ENCODE measurements at regions not wholly inside any gene's neighbourhood (a gene's known extent, or its start where the extent isn't known, plus 50 kb on each side); places are given as distances from the start of the nearest gene placed in this dataset.

DNA sequence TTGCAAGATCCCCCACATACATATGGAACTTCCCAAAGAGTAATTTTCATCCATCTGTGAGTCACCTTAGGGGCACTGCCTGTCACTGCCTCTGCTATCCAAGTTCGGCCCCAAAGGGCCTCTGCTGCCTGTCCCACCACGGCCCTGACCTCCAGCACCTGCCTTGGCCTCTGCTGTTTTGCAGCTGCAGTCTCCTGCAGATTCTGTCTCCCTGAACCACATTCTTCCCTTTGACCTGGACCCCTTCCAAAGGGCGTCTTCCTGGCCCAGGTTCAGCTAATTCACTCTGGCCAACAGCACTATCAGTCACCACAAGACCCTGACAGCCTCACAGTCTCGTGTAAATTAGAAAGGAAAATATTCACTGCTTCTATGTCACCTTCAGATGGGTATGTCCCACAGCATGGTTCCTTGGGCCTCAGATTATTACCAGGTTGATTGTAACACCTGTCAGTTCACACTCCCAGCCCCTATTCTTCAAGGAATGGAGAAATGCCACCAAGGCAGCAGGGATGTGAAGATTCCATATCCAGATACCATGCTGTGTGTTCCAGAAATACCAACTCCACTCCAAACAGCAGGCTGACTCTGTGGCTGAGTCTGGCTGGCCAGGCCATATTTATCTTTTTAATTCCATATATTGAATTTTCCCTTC is 479.3 kb downstream of the ARHGEF28 start:
- TF ChIP-seq, protein P1, sequence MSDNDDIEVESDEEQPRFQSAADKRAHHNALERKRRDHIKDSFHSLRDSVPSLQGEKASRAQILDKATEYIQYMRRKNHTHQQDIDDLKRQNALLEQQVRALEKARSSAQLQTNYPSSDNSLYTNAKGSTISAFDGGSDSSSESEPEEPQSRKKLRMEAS (IDR thresholded peaks at IDR 0.05): no peak
- TF ChIP-seq, protein P2, sequence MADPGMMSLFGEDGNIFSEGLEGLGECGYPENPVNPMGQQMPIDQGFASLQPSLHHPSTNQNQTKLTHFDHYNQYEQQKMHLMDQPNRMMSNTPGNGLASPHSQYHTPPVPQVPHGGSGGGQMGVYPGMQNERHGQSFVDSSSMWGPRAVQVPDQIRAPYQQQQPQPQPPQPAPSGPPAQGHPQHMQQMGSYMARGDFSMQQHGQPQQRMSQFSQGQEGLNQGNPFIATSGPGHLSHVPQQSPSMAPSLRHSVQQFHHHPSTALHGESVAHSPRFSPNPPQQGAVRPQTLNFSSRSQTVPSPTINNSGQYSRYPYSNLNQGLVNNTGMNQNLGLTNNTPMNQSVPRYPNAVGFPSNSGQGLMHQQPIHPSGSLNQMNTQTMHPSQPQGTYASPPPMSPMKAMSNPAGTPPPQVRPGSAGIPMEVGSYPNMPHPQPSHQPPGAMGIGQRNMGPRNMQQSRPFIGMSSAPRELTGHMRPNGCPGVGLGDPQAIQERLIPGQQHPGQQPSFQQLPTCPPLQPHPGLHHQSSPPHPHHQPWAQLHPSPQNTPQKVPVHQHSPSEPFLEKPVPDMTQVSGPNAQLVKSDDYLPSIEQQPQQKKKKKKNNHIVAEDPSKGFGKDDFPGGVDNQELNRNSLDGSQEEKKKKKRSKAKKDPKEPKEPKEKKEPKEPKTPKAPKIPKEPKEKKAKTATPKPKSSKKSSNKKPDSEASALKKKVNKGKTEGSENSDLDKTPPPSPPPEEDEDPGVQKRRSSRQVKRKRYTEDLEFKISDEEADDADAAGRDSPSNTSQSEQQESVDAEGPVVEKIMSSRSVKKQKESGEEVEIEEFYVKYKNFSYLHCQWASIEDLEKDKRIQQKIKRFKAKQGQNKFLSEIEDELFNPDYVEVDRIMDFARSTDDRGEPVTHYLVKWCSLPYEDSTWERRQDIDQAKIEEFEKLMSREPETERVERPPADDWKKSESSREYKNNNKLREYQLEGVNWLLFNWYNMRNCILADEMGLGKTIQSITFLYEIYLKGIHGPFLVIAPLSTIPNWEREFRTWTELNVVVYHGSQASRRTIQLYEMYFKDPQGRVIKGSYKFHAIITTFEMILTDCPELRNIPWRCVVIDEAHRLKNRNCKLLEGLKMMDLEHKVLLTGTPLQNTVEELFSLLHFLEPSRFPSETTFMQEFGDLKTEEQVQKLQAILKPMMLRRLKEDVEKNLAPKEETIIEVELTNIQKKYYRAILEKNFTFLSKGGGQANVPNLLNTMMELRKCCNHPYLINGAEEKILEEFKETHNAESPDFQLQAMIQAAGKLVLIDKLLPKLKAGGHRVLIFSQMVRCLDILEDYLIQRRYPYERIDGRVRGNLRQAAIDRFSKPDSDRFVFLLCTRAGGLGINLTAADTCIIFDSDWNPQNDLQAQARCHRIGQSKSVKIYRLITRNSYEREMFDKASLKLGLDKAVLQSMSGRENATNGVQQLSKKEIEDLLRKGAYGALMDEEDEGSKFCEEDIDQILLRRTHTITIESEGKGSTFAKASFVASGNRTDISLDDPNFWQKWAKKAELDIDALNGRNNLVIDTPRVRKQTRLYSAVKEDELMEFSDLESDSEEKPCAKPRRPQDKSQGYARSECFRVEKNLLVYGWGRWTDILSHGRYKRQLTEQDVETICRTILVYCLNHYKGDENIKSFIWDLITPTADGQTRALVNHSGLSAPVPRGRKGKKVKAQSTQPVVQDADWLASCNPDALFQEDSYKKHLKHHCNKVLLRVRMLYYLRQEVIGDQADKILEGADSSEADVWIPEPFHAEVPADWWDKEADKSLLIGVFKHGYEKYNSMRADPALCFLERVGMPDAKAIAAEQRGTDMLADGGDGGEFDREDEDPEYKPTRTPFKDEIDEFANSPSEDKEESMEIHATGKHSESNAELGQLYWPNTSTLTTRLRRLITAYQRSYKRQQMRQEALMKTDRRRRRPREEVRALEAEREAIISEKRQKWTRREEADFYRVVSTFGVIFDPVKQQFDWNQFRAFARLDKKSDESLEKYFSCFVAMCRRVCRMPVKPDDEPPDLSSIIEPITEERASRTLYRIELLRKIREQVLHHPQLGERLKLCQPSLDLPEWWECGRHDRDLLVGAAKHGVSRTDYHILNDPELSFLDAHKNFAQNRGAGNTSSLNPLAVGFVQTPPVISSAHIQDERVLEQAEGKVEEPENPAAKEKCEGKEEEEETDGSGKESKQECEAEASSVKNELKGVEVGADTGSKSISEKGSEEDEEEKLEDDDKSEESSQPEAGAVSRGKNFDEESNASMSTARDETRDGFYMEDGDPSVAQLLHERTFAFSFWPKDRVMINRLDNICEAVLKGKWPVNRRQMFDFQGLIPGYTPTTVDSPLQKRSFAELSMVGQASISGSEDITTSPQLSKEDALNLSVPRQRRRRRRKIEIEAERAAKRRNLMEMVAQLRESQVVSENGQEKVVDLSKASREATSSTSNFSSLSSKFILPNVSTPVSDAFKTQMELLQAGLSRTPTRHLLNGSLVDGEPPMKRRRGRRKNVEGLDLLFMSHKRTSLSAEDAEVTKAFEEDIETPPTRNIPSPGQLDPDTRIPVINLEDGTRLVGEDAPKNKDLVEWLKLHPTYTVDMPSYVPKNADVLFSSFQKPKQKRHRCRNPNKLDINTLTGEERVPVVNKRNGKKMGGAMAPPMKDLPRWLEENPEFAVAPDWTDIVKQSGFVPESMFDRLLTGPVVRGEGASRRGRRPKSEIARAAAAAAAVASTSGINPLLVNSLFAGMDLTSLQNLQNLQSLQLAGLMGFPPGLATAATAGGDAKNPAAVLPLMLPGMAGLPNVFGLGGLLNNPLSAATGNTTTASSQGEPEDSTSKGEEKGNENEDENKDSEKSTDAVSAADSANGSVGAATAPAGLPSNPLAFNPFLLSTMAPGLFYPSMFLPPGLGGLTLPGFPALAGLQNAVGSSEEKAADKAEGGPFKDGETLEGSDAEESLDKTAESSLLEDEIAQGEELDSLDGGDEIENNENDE (IDR thresholded peaks at IDR 0.05; ENCODE audit: insufficient replicate concordance, low read length): no peak
- TF ChIP-seq, protein P3, sequence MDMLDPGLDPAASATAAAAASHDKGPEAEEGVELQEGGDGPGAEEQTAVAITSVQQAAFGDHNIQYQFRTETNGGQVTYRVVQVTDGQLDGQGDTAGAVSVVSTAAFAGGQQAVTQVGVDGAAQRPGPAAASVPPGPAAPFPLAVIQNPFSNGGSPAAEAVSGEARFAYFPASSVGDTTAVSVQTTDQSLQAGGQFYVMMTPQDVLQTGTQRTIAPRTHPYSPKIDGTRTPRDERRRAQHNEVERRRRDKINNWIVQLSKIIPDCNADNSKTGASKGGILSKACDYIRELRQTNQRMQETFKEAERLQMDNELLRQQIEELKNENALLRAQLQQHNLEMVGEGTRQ (IDR thresholded peaks at IDR 0.05; ENCODE audit: low read length): no peak
- TF ChIP-seq CBX8 (IDR thresholded peaks at IDR 0.05; ENCODE audit: borderline replicate concordance, low read depth, low read length): no peak
- TF ChIP-seq ZNF274 (IDR thresholded peaks at IDR 0.05; ENCODE audit: borderline replicate concordance, extremely low read depth, low read length): no peak
- no peak for TF ChIP-seq YY1 (IDR thresholded peaks at IDR 0.05; ENCODE audit: low read depth, low read length)
- TF ChIP-seq, protein P4, sequence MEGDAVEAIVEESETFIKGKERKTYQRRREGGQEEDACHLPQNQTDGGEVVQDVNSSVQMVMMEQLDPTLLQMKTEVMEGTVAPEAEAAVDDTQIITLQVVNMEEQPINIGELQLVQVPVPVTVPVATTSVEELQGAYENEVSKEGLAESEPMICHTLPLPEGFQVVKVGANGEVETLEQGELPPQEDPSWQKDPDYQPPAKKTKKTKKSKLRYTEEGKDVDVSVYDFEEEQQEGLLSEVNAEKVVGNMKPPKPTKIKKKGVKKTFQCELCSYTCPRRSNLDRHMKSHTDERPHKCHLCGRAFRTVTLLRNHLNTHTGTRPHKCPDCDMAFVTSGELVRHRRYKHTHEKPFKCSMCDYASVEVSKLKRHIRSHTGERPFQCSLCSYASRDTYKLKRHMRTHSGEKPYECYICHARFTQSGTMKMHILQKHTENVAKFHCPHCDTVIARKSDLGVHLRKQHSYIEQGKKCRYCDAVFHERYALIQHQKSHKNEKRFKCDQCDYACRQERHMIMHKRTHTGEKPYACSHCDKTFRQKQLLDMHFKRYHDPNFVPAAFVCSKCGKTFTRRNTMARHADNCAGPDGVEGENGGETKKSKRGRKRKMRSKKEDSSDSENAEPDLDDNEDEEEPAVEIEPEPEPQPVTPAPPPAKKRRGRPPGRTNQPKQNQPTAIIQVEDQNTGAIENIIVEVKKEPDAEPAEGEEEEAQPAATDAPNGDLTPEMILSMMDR (IDR thresholded peaks at IDR 0.05; ENCODE audit: control extremely low read depth in 1 of 3, insufficient read depth in 1 of 3, low read depth in 1 of 3, low read length in 3 of 3): no peak
